ENCODE measurements at regions not wholly inside any gene's neighbourhood (a gene's known extent, or its start where the extent isn't known, plus 50 kb on each side); places are given as distances from the start of the nearest gene placed in this dataset.

DNA sequence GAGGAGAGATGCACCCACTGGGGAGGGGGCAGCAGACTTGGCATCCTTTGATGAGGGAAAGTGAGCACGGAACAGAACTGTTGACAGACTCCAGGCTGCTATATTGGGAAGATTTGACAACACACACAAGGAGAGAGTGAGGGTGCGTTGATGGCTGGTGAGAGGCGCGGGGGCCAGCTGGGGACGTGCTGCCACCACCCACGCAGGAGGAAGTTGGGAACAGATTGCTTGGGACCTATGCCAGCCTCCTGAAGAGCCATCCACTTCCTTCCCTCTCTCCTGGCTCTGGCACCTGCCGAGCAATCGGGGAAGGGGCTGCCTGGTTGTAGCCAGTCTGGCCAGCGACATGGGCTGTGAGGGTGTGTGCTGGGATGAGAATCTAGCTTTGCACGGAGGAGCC, 223.7 kb upstream of the CSF3R start:
- TF ChIP-seq, protein P1, sequence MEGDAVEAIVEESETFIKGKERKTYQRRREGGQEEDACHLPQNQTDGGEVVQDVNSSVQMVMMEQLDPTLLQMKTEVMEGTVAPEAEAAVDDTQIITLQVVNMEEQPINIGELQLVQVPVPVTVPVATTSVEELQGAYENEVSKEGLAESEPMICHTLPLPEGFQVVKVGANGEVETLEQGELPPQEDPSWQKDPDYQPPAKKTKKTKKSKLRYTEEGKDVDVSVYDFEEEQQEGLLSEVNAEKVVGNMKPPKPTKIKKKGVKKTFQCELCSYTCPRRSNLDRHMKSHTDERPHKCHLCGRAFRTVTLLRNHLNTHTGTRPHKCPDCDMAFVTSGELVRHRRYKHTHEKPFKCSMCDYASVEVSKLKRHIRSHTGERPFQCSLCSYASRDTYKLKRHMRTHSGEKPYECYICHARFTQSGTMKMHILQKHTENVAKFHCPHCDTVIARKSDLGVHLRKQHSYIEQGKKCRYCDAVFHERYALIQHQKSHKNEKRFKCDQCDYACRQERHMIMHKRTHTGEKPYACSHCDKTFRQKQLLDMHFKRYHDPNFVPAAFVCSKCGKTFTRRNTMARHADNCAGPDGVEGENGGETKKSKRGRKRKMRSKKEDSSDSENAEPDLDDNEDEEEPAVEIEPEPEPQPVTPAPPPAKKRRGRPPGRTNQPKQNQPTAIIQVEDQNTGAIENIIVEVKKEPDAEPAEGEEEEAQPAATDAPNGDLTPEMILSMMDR (conservative IDR thresholded peaks at IDR 0.05; ENCODE audit: low read depth, low read length), result no peak
- no peak for TF ChIP-seq EZH2 (IDR thresholded peaks at IDR 0.05; ENCODE audit: borderline replicate concordance, low read depth, low read length, poor library complexity, severe bottlenecking)

Data from A673 (cell line).